ENCODE measurements at regions not wholly inside any gene's neighbourhood (a gene's known extent, or its start where the extent isn't known, plus 50 kb on each side); places are given as distances from the start of the nearest gene placed in this dataset.

GRCh38 chr3:31181661-31182060 is 287.2 kb upstream of the GADL1 start:
- no peaks in the 10 kb centered on the region for H4K20me1 ChIP-seq (replicated peaks; ENCODE audit: control insufficient read depth, extremely low read depth, insufficient read depth, low read length)
- no peaks in the 10 kb centered on the region for H3K79me2 ChIP-seq (ENCODE audit: control insufficient read depth, insufficient read depth, low read length)
- H3K9me3 ChIP-seq (replicated peaks; ENCODE audit: control insufficient read depth, insufficient read depth, low read length), result no peaks in the 10 kb centered on the region
- H3K9ac ChIP-seq (replicated peaks; ENCODE audit: extremely low read depth, insufficient read depth, low read length), result no peak overlapping the region
- H3K4me2 ChIP-seq (ENCODE audit: insufficient read depth, low read length), result no peak overlapping the region
- DNase-seq (ENCODE audit: low read depth, low spot score) (no peak), FAIRE-seq (no peak)
- no peak for TF ChIP-seq MYC (IDR thresholded peaks at IDR 0.05; ENCODE audit: low read depth, low read length)
- TF ChIP-seq MAX (IDR thresholded peaks at IDR 0.05; ENCODE audit: insufficient read depth, insufficient read length), result no peak
- TF ChIP-seq EZH2 (IDR thresholded peaks at IDR 0.05; ENCODE audit: borderline replicate concordance, low read depth, low read length, severe bottlenecking), result no peak
- TF ChIP-seq GATA2 (IDR thresholded peaks at IDR 0.05; ENCODE audit: insufficient read depth, insufficient read length, low read depth, low read length), result no peak
- no peak for TF ChIP-seq CTCF (IDR thresholded peaks at IDR 0.05; ENCODE audit: extremely low read depth in 1 of 2, insufficient read depth in 1 of 2, low read depth in 1 of 2, low read length in 2 of 2)
- TF ChIP-seq POLR2A (IDR thresholded peaks at IDR 0.05; ENCODE audit: low read depth, low read length), result no peak
- no peak for TF ChIP-seq FOS (IDR thresholded peaks at IDR 0.05; ENCODE audit: borderline replicate concordance, insufficient read depth, low read length)
- TF ChIP-seq POLR2AphosphoS5 (IDR thresholded peaks at IDR 0.05; ENCODE audit: insufficient read depth, low read depth, low read length), result no peak
- no peak for TF ChIP-seq JUN (IDR thresholded peaks at IDR 0.05; ENCODE audit: borderline replicate concordance, insufficient read depth, insufficient read length, low read depth)
- no peaks in the 10 kb centered on the region for H3K9me1 ChIP-seq (replicated peaks; ENCODE audit: control insufficient read depth, extremely low read depth, insufficient read depth, low read length)
- POLR2A ChIA-PET, result no interaction called here
- peaks cover 0 to 8% of the 10 kb centered on the region in 2 experiments for H3K27me3 ChIP-seq (ENCODE audit: control insufficient read depth in 2 of 2, insufficient read depth in 2 of 2, low read length in 2 of 2)
- CTCF ChIA-PET, result no interaction called here
- no peaks in the 10 kb centered on the region for H3K4me1 ChIP-seq (ENCODE audit: control insufficient read depth, extremely low read depth, insufficient read depth, low read length)
- no peaks in the 10 kb centered on the region for H3K36me3 ChIP-seq (ENCODE audit: control insufficient read depth in 2 of 2, extremely low read depth in 1 of 2, insufficient read depth in 2 of 2, low read length in 2 of 2)
- no peak overlapping the region for H3K4me3 ChIP-seq (replicated peaks in 1 of 3; ENCODE audit: insufficient read depth in 1 of 3, low read depth in 1 of 3, low read length in 3 of 3)
- intact Hi-C loops (cut with micrococcal nuclease), result no loop called here
- no peak overlapping the region for H3K27ac ChIP-seq (ENCODE audit: insufficient read depth, low read depth, low read length)
- no peak overlapping the region for H2AFZ ChIP-seq (ENCODE audit: low read depth, low read length)
- dilution Hi-C loops (cut with MboI; ENCODE audit: extremely low pct_ligation_motif_present, low sequenced_read_pairs), result no loop called here
- BruUV-seq (replicated peaks), result no TSS peak

All from endothelial cell of umbilical vein (primary cell).